Lower leg skin (tissue), 3 donors: ENCODE measurements at regions not wholly inside any gene's neighbourhood (a gene's known extent, or its start where the extent isn't known, plus 50 kb on each side); places are given as distances from the start of the nearest gene placed in this dataset.

ENCODE experiments used
- POLR2A ChIP-seq, 2 donors: fragments of 450-650 bp; IDR thresholded peaks; one replicate each; pipeline ENCODE4 v1.6.1; 2016 to 2017; ENCODE audit warnings: antibody characterized with exemption in 2 of 2, mild to moderate bottlenecking in 1 of 2, moderate library complexity in 1 of 2
- TF ChIP-seq, protein P1 (sequence below), 3 donors: fragments of 450-650 bp; IDR thresholded peaks; one replicate each; pipeline ENCODE4 v1.5.1; 2016; ENCODE audit warnings: antibody characterized with exemption in 3 of 3, mild to moderate bottlenecking in 3 of 3, moderate library complexity in 2 of 3

GRCh38 chr17:72506773-72507172 is 386.0 kb downstream of the SOX9 start:
- TF ChIP-seq POLR2A (IDR thresholded peaks at IDR 0.05), result no peak
- TF ChIP-seq, protein P1, sequence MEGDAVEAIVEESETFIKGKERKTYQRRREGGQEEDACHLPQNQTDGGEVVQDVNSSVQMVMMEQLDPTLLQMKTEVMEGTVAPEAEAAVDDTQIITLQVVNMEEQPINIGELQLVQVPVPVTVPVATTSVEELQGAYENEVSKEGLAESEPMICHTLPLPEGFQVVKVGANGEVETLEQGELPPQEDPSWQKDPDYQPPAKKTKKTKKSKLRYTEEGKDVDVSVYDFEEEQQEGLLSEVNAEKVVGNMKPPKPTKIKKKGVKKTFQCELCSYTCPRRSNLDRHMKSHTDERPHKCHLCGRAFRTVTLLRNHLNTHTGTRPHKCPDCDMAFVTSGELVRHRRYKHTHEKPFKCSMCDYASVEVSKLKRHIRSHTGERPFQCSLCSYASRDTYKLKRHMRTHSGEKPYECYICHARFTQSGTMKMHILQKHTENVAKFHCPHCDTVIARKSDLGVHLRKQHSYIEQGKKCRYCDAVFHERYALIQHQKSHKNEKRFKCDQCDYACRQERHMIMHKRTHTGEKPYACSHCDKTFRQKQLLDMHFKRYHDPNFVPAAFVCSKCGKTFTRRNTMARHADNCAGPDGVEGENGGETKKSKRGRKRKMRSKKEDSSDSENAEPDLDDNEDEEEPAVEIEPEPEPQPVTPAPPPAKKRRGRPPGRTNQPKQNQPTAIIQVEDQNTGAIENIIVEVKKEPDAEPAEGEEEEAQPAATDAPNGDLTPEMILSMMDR (IDR thresholded peaks at IDR 0.05), result no peak
